ENCODE measurements at regions not wholly inside any gene's neighbourhood (a gene's known extent, or its start where the extent isn't known, plus 50 kb on each side); places are given as distances from the start of the nearest gene placed in this dataset.
A peak's percentile ranks its signal among the peaks of the same experiment; 100 is the strongest.

DNA sequence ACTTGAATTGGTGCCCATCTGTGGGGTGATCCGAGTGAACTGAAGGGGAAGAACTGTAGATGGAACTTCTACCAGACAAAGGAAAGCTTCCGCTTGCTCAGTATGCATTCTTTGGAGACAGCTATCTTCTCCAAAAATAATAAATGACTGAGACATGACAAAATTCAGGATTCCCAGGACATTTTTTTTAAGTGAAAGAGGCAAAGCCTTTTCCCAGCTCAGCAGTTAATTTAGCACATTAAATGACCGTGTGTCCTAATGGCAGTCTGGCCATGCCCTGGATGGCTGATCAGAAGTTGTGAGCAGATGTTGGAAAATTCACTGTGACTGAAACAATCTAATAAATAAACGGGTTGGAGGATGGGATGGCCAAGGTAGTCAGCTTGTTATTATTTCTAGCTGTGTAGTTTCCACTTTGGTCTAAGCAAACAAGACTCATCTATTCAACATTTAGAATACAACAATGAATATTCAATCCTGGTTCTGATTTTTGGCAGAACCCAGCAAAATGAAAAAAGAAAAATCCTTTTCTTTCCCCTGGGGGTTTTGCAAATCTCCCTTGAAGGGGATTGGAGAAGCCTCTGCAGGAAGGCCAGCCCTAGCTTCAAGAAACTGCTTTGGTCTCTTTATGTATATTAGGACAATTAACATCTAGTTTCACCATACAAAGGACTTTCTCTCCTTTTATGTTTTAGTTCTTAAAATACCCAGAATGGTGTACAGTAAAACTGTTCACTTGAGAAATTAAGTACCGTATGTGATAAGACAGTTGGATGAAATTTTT, 540.9 kb upstream of the MDFIC2 start:
- no peak for ATAC-seq
- no peak for DNase-seq (ENCODE audit: missing footprints)
- intact Hi-C loops (cut with DNase I): no loop called here

DNA sequence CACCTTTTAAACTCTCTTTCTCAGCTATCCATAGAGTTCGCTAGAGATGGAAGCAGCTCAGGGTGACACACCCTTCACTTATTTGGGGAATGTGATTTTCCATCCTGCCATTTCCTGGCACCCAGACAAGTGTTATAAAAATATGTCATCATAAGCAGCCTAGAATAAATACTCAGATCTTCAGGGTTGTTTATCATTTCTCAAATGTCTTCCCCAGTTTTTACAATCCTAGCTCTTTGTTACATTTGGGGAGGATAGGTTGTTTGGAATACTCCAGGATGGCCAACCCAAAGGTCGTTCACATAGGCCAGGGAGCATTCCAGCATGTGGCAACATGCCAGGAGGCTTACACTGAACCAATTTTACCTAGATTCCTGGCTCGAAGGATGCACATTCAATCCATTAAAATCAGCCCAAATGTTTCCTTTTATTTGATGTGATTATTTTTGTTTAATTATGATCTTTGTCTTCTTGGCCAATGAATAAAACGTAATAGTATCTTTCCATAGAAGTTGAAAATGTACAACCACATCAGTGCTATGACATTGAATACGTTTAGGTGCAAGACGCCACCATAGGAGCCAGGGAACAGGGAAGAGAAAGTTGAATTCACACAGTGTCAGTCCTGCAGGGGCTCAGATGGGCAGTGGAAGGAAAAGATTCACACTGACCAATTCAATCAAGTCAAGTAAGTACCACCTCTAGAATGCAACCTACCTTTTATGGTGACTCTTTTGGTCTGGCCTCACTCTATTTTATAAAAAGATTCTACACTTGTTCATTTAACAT, 537.7 kb upstream of the MDFIC2 start:
- no peak for ATAC-seq
- DNase-seq (ENCODE audit: missing footprints): no peak
- intact Hi-C loops (cut with DNase I): no loop called here

DNA sequence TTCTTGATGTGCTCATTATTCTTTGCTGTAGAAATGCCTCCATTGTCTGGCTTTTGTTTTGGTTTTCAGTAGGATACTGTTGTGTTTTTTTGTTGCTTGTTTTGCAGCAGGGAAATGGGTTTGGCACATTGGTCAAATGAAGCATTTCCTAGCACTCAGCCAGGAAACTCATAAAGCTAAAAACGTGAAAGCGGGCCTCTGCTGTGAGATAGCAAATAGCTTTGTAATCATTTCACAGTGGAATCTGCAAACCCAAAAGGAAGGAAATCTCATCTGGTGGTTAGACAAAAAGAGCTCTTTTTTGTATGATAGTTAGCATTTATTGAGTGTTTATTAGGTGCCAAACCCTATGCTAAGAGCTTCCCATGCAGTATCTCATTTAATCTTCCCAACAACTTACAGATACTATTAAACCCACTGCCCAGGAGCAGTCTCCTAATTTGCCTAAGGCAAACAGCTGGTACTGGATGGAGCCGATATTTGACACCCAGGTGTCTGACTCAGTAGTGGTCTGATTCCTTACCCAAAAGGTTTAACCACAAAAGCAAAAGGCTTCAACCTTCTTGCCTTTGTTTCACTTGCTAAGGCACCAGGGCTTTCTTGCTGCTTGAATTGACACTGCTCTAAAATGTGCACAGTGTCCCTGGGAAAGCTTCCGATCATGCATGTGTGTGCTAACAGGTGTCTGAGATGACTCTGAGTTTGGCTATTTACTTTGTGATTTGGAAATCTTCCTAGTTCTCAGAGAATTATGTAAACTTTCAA, 527.9 kb upstream of the MDFIC2 start:
- no peak for DNase-seq (ENCODE audit: missing footprints)
- ATAC-seq: no peak
- intact Hi-C loops (cut with DNase I): no loop called here

DNA sequence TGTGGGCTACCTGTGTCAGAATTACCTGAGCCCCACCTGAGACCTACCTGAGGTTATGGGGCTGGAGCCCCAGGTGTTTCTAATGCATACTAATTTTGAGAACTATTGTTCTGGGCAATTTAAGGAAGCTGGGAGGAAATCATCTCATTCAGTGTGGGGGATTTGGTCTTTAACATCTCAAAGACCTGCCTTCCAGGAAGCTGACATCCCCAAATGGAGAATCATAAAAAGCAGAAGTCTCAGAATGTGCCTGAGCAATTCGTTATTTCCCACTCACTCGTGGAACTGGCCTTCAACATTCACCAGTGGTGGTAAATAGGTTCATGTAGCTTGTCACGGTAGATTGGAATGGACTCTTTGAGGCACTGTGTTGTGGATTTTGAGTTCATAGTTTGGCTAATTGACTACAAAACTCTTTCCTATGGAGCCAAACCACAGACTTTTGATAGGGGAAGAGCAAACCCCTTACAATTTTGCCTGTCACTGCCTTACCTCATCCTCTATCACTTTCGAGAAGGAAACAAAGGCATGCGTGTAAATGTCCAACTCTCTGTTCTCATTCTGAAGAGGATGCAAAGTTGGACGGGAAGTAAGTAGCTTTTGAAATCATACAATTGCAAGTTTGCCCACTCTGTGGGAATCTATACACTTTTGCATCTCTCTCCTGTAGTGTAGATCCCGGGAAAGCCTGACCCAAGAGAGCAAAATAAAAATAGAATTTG, 521.0 kb upstream of the MDFIC2 start:
- intact Hi-C loops (cut with DNase I): no loop called here
- DNase-seq (ENCODE audit: missing footprints): no peak
- ATAC-seq: peak; percentile 22

DNA sequence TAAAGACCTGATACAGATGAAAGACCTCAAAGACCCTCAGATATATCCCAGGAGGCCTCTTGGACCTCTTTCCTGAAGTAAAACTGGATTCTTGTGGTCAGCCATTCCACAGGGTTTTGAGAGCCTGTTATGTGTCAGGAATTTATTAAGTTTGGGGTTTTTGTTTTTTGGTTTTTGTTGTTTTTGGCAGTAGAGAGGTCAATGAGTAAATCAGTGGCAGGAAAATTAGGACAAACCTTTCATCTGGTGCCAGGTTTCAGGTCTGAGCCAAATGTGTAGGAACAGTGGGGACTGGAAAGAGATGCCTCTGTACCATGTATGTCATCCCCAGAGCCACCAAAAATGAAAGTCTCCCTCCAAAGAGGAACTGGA, 520.4 kb upstream of the MDFIC2 start:
- DNase-seq (ENCODE audit: missing footprints): no peak
- intact Hi-C loops (cut with DNase I): no loop called here
- no peak for ATAC-seq

DNA sequence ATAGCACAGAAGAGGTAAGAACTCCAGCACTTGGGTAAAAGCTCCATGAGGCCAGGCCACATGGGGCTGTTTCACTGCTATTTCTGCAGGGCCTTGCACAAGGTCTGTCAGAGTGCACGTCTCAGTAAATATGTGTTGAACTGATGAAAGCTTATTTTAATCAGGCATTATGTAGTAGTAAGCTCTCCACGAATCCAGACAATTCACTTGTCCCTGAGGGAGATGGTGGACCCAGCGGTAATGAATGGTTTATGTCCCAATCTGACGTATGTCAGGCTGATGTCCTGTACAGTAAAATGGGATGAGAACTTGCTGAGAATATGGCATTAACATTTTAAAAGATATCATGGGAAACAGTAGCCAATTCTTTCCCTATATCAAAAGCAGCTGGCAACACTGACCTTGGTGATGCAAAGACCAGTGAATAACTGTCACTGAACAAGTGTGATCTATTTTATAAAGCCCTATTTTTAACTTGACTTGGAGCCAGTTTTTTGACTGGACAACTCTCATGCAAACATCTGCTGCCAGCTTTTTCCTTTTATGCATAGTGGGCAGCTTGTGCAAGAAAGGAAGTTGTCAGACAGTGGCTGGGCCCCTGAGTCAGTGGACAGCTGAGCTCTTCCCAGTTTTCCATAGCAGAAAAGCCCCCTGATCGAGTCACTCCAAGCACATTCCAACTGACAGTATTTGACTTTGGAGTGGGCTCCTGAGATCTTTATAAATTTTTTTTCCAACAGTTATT, 519.8 kb upstream of the MDFIC2 start:
- ATAC-seq (peak; percentile 75), DNase-seq (ENCODE audit: missing footprints) (no peak)
- intact Hi-C loops (cut with DNase I): no loop called here

DNA sequence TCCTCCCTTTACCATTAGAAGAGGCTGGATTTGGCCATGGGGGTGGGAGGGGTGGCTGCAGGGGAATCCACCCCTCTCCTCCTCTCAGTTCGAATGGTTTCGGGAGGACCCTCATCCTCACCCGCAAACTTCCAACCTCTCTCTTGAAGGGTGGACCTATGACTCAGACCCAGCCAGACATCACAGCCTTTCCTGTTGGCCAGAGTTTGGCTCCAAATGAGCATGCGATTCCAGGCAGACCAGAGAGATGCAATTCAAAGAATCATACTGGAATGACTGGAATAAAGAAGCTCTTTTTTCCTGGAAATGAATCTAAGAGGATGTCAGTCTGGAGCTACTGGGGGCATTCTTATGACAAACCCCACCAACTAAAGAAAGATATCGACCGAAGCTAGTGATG, 516.7 kb upstream of the MDFIC2 start:
- intact Hi-C loops (cut with DNase I): no loop called here
- DNase-seq (ENCODE audit: missing footprints) (no peak), ATAC-seq (no peak)

DNA sequence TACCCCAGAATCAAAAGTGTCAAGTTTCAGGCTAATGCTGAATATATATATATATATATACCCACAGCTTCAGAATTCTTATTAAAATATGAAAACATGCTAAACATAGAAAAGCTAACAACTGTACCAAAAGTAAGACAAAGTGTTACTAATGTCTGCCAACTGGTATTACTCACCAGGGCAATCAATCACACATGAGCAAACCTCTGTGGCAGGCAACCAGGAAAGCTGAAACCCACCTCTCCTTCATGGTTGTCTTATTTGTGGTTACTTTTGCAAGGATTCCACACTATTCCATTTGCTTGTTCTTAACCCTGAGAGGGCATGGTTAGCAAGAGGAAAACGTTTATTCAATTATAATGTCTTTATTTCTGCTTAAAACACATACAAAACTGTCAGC, 512.3 kb upstream of the MDFIC2 start:
- DNase-seq (ENCODE audit: missing footprints): no peak
- ATAC-seq: no peak
- intact Hi-C loops (cut with DNase I): no loop called here

DNA sequence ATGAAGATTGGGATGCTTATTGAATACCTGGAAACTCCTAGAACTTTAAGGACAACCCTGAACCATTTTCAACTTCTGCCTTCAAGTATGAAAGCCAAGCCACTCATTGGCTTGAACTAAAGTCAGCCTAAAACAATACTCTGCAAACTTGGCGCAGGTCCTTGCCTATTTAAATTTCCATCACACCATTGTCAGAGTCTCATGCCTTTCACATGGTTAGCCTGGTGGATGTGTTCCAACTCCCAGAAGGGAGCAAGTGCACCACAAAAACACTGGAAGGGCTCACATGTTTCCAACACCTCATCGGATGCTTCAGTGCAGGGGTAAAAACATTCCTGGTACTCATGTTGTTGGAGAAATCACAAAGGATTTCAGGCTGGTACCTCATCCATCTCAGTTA, 511.6 kb upstream of the MDFIC2 start:
- ATAC-seq (no peak), DNase-seq (ENCODE audit: missing footprints) (no peak)
- intact Hi-C loops (cut with DNase I): no loop called here

DNA sequence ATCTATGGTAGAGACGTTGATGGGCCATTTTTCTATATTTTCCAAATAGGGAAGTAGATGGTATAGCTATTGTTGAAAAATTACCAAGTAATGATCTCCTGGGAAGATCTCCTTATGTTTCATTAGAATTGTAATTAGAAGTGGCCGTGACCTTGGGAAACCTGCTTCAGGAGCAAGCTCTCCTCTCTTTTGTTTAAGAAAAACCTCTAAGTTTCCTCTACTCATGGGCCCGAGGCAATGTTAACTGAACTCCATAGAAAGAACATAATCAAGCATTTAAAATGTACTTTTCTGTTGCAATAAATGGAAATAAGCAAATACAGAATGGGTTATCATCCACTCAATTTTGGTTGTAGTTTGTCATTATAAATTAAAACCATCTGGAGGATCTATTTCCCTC, 511.2 kb upstream of the MDFIC2 start:
- intact Hi-C loops (cut with DNase I): no loop called here
- no peak for DNase-seq (ENCODE audit: missing footprints)

DNA sequence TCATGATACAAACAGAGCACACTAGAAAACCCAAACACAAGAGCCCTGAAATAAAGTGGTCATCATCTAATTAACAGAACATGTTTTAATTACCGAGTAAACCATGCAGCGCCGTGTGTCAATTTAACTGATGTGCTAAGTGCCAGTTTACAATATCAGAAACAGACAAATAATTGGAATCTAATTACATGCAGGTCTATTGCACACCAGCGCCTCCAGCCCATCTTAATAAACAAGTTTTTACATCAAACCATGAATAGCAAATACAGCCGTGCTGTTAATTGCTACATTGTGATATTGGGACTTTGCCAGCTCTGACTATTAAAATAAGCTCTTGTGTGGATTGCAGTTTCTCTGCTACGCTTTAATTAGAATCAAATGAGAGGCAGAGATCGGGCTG, 510.2 kb upstream of the MDFIC2 start:
- no peak for DNase-seq (ENCODE audit: missing footprints)
- no peak for ATAC-seq
- intact Hi-C loops (cut with DNase I): no loop called here

More for the DNA sequence above, 511.2 kb upstream of the MDFIC2 start:
- no peak for ATAC-seq

DNA sequence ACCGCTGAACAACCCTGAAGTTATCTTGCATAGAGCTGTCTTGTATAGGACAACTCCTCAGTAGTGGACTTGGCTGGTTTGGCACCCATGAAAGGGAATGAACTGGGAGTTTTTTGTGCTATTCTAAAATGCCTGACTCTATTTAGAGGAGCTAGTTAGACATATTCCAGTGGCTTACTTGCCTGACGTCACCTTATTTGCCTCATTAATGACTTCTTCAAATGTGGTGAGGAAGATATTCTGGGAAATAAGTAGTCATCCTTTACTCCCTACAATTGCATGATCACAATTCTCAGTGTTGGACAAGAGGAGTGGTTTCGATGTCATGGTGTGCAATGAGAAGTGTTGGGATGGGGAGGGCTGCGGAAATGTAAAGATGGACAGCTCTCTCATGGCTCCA, 509.2 kb upstream of the MDFIC2 start:
- ATAC-seq (no peak), DNase-seq (ENCODE audit: missing footprints) (no peak)
- intact Hi-C loops (cut with DNase I): no loop called here

DNA sequence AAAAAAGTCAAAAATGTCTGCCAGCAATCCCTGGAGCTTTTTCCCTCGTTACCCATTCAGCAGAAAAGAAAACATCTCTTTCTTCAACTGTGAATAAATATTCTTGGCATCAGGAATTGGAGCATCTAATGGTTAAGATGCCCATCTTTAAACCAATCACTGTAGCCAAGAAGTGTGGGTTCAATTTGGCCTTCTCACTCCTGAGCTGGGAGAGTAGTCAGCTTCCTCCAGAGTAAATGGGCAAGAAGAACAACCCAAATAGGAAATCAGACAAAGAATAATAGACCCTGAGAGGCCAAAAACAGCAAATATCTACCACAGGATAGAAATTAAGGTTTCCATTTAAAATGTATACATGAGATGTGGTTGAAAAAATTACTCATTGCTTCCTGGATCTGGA, 508.0 kb upstream of the MDFIC2 start:
- intact Hi-C loops (cut with DNase I): no loop called here
- DNase-seq (ENCODE audit: missing footprints) (no peak), ATAC-seq (no peak)

DNA sequence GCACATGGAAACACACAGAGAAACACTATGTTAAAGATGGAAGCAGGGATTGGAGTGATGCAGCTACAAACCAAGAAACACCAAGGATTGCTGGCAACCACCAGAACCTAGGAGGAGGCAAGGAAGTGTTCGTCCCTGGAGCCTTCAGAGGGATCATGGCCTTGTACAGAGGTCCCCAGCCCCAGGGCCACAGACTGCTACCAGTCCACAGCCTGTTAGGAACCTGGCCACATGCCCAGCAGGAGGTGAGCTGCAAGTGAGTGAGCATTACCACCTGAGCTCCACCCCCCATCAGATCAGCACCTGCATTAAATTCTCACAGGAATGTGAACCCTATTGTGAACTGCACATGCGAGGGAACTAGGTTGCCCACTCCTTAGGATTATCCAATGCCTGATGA, 505.7 kb upstream of the MDFIC2 start:
- DNase-seq (ENCODE audit: missing footprints) (no peak), ATAC-seq (no peak)
- intact Hi-C loops (cut with DNase I): no loop called here

DNA sequence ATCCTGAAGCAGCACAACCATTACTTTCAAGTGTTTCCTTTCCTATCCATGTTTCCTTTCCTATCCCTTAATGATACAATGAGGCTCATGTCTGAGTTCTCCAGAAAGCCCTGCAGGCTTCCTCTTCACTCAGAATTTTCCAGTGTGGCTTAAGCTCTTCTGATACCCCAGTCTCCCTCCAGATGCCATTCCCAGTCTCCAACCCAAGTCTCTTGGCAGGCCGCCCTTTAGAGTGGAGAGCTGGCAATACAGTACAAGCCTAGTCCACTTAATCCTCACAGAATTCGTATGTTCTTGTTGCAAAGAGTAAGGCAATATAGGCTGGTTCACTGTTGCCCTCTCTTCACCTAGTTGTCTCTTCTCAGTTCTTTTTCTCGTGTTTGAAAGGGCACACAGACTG, 503.9 kb upstream of the MDFIC2 start:
- DNase-seq (ENCODE audit: missing footprints) (no peak), ATAC-seq (no peak)
- intact Hi-C loops (cut with DNase I): no loop called here

DNA sequence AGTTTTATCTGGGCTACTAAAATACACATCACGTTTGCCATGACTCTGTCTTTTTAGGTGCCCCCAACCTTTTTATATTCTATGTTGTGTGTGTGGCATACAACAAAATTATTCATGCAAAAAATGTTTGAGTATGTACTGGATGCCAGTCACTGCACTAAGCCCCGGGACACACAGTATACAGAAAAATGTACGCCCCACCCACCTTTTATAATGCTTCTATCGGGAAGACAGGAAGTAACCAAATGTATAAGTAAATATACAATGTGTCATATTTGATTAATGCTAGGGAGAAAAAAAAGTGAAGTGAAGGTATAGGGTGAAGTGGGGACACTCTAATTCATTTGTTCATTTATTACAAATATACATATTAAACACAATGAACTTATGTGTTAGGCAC, 503.4 kb upstream of the MDFIC2 start:
- ATAC-seq: no peak
- DNase-seq (ENCODE audit: missing footprints): no peak
- intact Hi-C loops (cut with DNase I): no loop called here

DNA sequence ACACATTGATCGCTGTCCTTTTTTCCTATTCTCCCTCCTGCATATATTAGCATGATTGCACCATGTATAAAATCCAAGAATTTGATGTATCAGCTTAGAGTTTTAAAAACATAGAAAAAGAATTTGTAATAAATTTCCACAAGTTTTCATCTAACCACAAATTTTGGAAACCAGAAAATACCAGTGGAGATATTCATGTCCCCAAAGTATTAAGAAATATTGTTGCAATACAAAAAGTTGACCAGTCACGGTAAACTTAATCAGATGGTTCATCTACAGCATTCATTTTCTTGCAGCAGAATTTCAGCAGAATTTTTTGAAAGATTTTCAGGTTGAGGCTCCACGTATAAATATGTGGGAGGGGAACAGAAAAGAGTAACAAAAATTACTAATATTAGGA, 500.9 kb upstream of the MDFIC2 start:
- ATAC-seq: no peak
- DNase-seq (ENCODE audit: missing footprints): no peak
- intact Hi-C loops (cut with DNase I): no loop called here

DNA sequence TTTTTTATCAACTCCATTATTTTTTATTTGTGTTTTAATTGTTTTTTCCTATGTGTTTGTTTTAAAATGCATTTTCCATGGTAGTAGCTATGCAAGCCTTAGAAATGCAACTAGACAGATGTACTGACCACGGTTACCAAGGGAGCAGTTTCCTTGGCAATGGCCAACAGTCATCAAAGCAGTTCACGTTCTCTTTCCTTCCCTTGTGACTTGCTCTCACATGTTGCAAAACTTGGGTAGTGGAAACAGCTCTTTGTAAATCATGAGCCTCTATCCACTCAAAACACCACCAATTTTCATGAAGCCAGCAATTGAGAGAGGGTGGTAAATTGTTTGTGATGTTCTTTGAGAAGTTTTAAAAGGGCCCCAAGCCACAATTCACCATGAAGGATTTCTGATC, 499.4 kb upstream of the MDFIC2 start:
- ATAC-seq (peak; percentile 86), DNase-seq (ENCODE audit: missing footprints) (no peak)
- intact Hi-C loops (cut with DNase I): no loop called here

DNA sequence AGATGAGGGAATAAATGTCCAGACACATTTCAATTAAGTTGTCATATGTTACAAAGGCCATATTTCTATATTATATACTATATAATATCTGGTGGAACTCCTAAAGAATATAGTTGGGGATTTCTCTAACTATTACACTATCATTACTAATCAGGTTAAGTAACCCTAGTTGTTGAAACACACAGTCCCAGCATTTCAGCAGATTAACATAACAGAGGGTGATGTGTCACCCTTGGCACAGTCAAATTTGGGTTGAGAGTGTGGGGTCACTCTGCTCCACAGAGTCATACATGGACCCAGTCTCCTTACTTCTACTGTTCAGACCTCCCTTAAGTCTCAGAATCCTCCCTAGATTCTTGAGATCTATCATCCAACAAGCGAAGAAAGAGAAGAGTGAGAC, 496.4 kb upstream of the MDFIC2 start:
- ATAC-seq (no peak), DNase-seq (ENCODE audit: missing footprints) (no peak)
- intact Hi-C loops (cut with DNase I): no loop called here
